Omental fat pad (tissue), 3 donors: ENCODE measurements at regions not wholly inside any gene's neighbourhood (a gene's known extent, or its start where the extent isn't known, plus 50 kb on each side); places are given as distances from the start of the nearest gene placed in this dataset.
A peak's percentile ranks its signal among the peaks of the same experiment; 100 is the strongest.

Experiments used
- ATAC-seq: fragments of 150-250 bp; one replicate; pipeline ENCODE4 v1.9.1; 2016; ENCODE audit warnings: mild to moderate bottlenecking, moderate library complexity; ENCODE audit not compliant: low FRiP score
- DNase-seq: peaks from one replicate; pipeline ENCODE4 v3.0.0-alpha.2; 2019; ENCODE audit warnings: low spot score
- CTCF ChIP-seq, 3 donors: fragments of 450-650 bp; IDR thresholded peaks; one replicate each; pipeline ENCODE4 v1.5.1; 2016 to 2017; ENCODE audit warnings: antibody characterized with exemption in 3 of 3, mild to moderate bottlenecking in 3 of 3, moderate library complexity in 2 of 3

- no peak for DNase-seq
- ATAC-seq: no peak
- TF ChIP-seq CTCF (IDR thresholded peaks at IDR 0.05): no peak
Observed at GRCh38 chr1:221263831-221264767, 384.9 kb downstream of the HLX start.

GRCh38 chr1:221264848-221265247 is 385.6 kb downstream of the HLX start:
- no peak for TF ChIP-seq CTCF (IDR thresholded peaks at IDR 0.05)
- ATAC-seq (no peak), DNase-seq (no peak)

GRCh38 chr1:221268295-221268694 is 389.1 kb downstream of the HLX start:
- DNase-seq: no peak
- ATAC-seq: peak; percentile 48
- no peak for TF ChIP-seq CTCF (IDR thresholded peaks at IDR 0.05)

- no peak for TF ChIP-seq CTCF (IDR thresholded peaks at IDR 0.05)
Observed at GRCh38 chr1:221271701-221272100, 392.5 kb downstream of the HLX start.

GRCh38 chr1:221272940-221273339 is 393.7 kb downstream of the HLX start:
- ATAC-seq (no peak), DNase-seq (no peak)
- TF ChIP-seq CTCF (IDR thresholded peaks at IDR 0.05): no peak

More at GRCh38 chr1:221271701-221272100, 392.5 kb downstream of the HLX start:
- ATAC-seq (no peak), DNase-seq (no peak)

GRCh38 chr1:221274373-221274772 is 395.1 kb downstream of the HLX start:
- ATAC-seq: no peak
- DNase-seq: no peak
- no peak for TF ChIP-seq CTCF (IDR thresholded peaks at IDR 0.05)

- DNase-seq: no peak
- TF ChIP-seq CTCF (IDR thresholded peaks at IDR 0.05): no peak
- ATAC-seq: no peak
Observed at GRCh38 chr1:221276896-221277409, 397.7 kb downstream of the HLX start.
